GM12892 (cell line): ENCODE measurements at regions not wholly inside any gene's neighbourhood (a gene's known extent, or its start where the extent isn't known, plus 50 kb on each side); places are given as distances from the start of the nearest gene placed in this dataset.

Experiments
- POLR2A ChIP-seq: IDR thresholded peaks from 2 replicates; pipeline ENCODE4 v1.6.1; 2011; ENCODE audit warnings: low read depth, low read length, control low read depth
- POLR2AphosphoS5 ChIP-seq: IDR thresholded peaks from 2 replicates; pipeline ENCODE4 v1.6.1; 2011; ENCODE audit warnings: low read depth, low read length, control low read depth

DNA sequence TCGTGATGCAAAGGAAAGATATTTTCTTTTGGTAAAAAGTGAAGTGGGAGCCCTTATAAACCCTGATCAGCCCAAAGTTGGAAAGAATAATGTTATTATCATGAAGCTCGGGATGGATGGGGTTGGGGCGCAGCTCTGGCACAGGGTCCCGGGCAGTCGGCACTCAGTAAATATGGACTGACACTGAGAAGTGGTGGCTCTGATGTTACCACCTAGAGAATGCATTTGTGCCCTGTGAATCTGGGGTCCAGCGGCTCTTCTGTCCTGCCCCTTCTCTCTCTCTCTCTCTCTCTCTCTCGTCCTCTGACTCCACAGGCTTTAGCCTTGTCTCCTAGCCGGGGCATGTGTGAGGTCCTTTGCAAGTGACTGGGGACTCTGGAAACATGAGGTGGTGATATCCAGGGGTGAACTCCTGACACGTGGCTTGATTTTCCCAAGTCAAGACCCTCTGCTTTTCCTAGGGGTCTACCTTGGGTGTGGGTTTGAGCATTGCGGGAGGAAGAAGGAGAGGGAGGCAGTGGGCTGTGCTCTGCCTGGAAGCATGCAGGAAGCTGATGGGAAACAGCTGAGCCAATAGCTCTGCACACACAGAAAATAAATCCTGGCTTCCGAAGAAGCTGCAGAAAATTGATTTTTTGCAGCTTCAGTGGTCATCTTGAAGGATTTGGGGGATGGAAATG is 162.7 kb downstream of the MACROH2A1 start:
- TF ChIP-seq POLR2A (no peak), POLR2AphosphoS5 (no peak)
